ENCODE measurements at regions not wholly inside any gene's neighbourhood (a gene's known extent, or its start where the extent isn't known, plus 50 kb on each side); places are given as distances from the start of the nearest gene placed in this dataset.

- TF ChIP-seq CTBP1 (IDR thresholded peaks at IDR 0.05; ENCODE audit: borderline replicate concordance) (no peak), NFRKB (IDR thresholded peaks at IDR 0.05) (no peak), TARDBP (IDR thresholded peaks at IDR 0.05) (no peak), ELF4 (IDR thresholded peaks at IDR 0.05) (no peak)
Observed at GRCh38 chr18:37920865-37921264, 355.3 kb upstream of the CELF4 start.

All from HEK293T (cell line).